ENCODE measurements at regions not wholly inside any gene's neighbourhood (a gene's known extent, or its start where the extent isn't known, plus 50 kb on each side); places are given as distances from the start of the nearest gene placed in this dataset.

- TF ChIP-seq CTCF (IDR thresholded peaks at IDR 0.05) (no peak), POLR2A (IDR thresholded peaks at IDR 0.05) (no peak)
Measured at GRCh38 chr1:229070168-229070567, 200.7 kb upstream of the RAB4A start.
